ENCODE measurements at regions not wholly inside any gene's neighbourhood (a gene's known extent, or its start where the extent isn't known, plus 50 kb on each side); places are given as distances from the start of the nearest gene placed in this dataset.

DNA sequence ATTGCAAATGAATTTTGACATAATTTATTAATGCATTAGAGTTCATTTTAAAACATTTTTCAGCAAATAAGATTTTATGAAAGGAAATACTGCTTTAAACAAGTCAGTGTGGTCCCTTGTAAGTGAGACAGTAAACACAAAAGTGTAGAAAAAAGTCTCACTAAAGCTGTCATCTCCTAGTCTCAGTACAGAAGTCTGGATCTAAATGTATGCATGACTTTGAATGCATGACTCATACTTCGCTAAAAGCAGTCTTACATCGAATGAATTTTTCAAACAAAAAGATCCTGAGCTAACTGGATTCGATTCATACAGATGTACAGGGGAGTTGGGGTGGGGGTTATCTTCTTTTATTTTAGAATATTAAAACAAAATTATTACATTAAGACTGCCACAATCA, 207.4 kb upstream of the VCX start:
- Mint-ChIP-seq H3K36me3 (ENCODE audit: insufficient read depth in 1 of 3, low read depth in 3 of 3) (peaks cover 5 to 11% (median 7%) of the 10 kb centered on the region in 3 experiments), H3K27ac (no peak overlapping the region), H3K4me3 (no peak overlapping the region), H3K9me3 (peaks cover 9 to 11% of the 10 kb centered on the region in 2 experiments), H3K4me1 (peaks cover 3 to 6% of the 10 kb centered on the region in 2 experiments; a peak in 3 of 4 replicates), H3K27me3 (ENCODE audit: low read depth) (no peaks in the 10 kb centered on the region)
- no peak overlapping the region for H2BK120ac ChIP-seq (ENCODE audit: low read depth, low read length, poor library complexity, severe bottlenecking)
- TF ChIP-seq, protein P1, sequence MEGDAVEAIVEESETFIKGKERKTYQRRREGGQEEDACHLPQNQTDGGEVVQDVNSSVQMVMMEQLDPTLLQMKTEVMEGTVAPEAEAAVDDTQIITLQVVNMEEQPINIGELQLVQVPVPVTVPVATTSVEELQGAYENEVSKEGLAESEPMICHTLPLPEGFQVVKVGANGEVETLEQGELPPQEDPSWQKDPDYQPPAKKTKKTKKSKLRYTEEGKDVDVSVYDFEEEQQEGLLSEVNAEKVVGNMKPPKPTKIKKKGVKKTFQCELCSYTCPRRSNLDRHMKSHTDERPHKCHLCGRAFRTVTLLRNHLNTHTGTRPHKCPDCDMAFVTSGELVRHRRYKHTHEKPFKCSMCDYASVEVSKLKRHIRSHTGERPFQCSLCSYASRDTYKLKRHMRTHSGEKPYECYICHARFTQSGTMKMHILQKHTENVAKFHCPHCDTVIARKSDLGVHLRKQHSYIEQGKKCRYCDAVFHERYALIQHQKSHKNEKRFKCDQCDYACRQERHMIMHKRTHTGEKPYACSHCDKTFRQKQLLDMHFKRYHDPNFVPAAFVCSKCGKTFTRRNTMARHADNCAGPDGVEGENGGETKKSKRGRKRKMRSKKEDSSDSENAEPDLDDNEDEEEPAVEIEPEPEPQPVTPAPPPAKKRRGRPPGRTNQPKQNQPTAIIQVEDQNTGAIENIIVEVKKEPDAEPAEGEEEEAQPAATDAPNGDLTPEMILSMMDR (conservative IDR thresholded peaks at IDR 0.05) = no peak
- H3K4me1 ChIP-seq (ENCODE audit: insufficient read depth, low read length) = no peaks in the 10 kb centered on the region
- no peaks in the 10 kb centered on the region for H3K23me2 ChIP-seq (ENCODE audit: insufficient read length, low read depth, low read length, poor library complexity, severe bottlenecking)
- no peak overlapping the region for H2BK12ac ChIP-seq (ENCODE audit: insufficient read length, low read depth, low read length)
- H3K9me3 ChIP-seq (ENCODE audit: control insufficient read depth, low read depth, low read length) = peaks cover 7% of the 10 kb centered on the region
- no peak overlapping the region for H2BK5ac ChIP-seq (ENCODE audit: insufficient read length, low read length)
- no peaks in the 10 kb centered on the region for H3K79me1 ChIP-seq (ENCODE audit: insufficient read depth, low read depth, low read length, poor library complexity, severe bottlenecking)
- no peak overlapping the region for H3K23ac ChIP-seq (ENCODE audit: insufficient read length, low read depth, low read length)
- no peaks in the 10 kb centered on the region for H3K27me3 ChIP-seq (ENCODE audit: insufficient read depth, low read length)
- no peak overlapping the region for H3K9ac ChIP-seq (ENCODE audit: extremely low read depth, insufficient read length, low read length)
- no peak overlapping the region for H3K4ac ChIP-seq (ENCODE audit: low read depth, low read length)
- H3K79me2 ChIP-seq (ENCODE audit: insufficient read depth, low read length) = no peaks in the 10 kb centered on the region
- H2BK15ac ChIP-seq (ENCODE audit: low read depth, low read length) = no peak overlapping the region
- no peak overlapping the region for H3K18ac ChIP-seq (ENCODE audit: insufficient read length, low read depth, low read length)
- no peak overlapping the region for H2AK5ac ChIP-seq (ENCODE audit: insufficient read length, low read length)
- H3K56ac ChIP-seq (ENCODE audit: insufficient read length, low read depth, low read length) = no peak overlapping the region
- no peaks in the 10 kb centered on the region for H4K20me1 ChIP-seq (ENCODE audit: control insufficient read depth, insufficient read depth, insufficient read length)
- H4K8ac ChIP-seq (replicated peaks; ENCODE audit: insufficient read length, low read depth, low read length) = no peak overlapping the region
- DNase-seq = no peak
- H3K14ac ChIP-seq (ENCODE audit: insufficient read depth, low read length) = no peak overlapping the region
- no peak overlapping the region for H4K91ac ChIP-seq (ENCODE audit: insufficient read length, low read depth, low read length)
- no CpG with 5 or more reads among the region's 3 CpGs for WGBS (ENCODE audit: extremely low coverage, insufficient read length, low lambda C conversion rate)
- no peak overlapping the region for H4K5ac ChIP-seq (ENCODE audit: insufficient read length, low read depth, low read length)
- no peak overlapping the region for H2BK20ac ChIP-seq (ENCODE audit: low read depth, low read length, poor library complexity, severe bottlenecking)
- H3K4me2 ChIP-seq (ENCODE audit: insufficient read depth, insufficient read length, low read length) = no peak overlapping the region
- no peak overlapping the region for H3K27ac ChIP-seq (ENCODE audit: insufficient read length, low read depth, low read length)
- no peak overlapping the region for H3T11ph ChIP-seq (ENCODE audit: low read length)
- H2AFZ ChIP-seq (ENCODE audit: low read length) = no peak overlapping the region

All from H9 (cell line).